Neural cell (in vitro differentiated cells): ENCODE measurements at regions not wholly inside any gene's neighbourhood (a gene's known extent, or its start where the extent isn't known, plus 50 kb on each side); places are given as distances from the start of the nearest gene placed in this dataset.

Source experiments
- EP300 ChIP-seq: fragments of 450-650 bp; conservative IDR thresholded peaks from 2 replicates; pipeline ENCODE4 v1.6.1; 2014; ENCODE audit warnings: antibody characterized with exemption, mild to moderate bottlenecking, moderate library complexity; ENCODE audit not compliant: poor library complexity, severe bottlenecking
- EZH2 ChIP-seq: fragments of 200-600, 300-800 bp; shearing (Covaris generic), sonication (generic); IDR thresholded peaks from 2 replicates; pipeline ENCODE4 v1.6.1; 2014; ENCODE audit warnings: antibody characterized with exemption, low read length, borderline replicate concordance, mild to moderate bottlenecking; ENCODE audit not compliant: insufficient read depth, poor library complexity, severe bottlenecking
- POLR2AphosphoS5 ChIP-seq: IDR thresholded peaks from 2 replicates; pipeline ENCODE4 v1.6.1; 2012
- SMC3 ChIP-seq: fragments of 450-650 bp; conservative IDR thresholded peaks from 2 replicates; pipeline ENCODE4 v1.6.1; 2014; ENCODE audit warnings: antibody characterized with exemption, mild to moderate bottlenecking, moderate library complexity; ENCODE audit not compliant: poor library complexity
- TF ChIP-seq, protein P1 (sequence below): fragments of 450-650 bp; IDR thresholded peaks from 2 replicates; pipeline ENCODE4 v1.5.1; 2014; ENCODE audit warnings: antibody characterized with exemption, mild to moderate bottlenecking, moderate library complexity; ENCODE audit not compliant: poor library complexity, severe bottlenecking

DNA sequence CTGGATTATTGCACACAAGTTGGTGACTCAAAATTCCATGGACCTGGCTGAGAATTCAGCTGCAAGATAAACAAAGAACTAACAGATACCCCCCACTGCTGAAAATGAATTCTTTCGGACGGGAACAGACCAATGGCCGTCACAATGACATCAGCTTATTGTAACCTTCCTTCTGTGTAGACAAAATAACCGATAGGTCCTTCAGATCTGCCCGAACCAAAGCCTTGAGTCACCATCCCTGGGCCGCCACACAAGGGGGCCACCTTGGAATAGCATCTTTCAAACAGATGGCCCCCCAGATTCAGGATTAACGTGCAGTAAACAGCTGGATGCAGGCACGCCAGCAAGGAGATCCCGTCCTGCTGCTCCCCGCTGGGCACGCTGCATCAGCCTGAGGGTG, 214.0 kb upstream of the EXOC2 start:
- TF ChIP-seq, protein P1, sequence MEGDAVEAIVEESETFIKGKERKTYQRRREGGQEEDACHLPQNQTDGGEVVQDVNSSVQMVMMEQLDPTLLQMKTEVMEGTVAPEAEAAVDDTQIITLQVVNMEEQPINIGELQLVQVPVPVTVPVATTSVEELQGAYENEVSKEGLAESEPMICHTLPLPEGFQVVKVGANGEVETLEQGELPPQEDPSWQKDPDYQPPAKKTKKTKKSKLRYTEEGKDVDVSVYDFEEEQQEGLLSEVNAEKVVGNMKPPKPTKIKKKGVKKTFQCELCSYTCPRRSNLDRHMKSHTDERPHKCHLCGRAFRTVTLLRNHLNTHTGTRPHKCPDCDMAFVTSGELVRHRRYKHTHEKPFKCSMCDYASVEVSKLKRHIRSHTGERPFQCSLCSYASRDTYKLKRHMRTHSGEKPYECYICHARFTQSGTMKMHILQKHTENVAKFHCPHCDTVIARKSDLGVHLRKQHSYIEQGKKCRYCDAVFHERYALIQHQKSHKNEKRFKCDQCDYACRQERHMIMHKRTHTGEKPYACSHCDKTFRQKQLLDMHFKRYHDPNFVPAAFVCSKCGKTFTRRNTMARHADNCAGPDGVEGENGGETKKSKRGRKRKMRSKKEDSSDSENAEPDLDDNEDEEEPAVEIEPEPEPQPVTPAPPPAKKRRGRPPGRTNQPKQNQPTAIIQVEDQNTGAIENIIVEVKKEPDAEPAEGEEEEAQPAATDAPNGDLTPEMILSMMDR: no peak
- TF ChIP-seq EP300 (no peak), EZH2 (no peak), POLR2AphosphoS5 (no peak), SMC3 (no peak)
